Gastrocnemius medialis (tissue), 4 donors: ENCODE measurements at regions not wholly inside any gene's neighbourhood (a gene's known extent, or its start where the extent isn't known, plus 50 kb on each side); places are given as distances from the start of the nearest gene placed in this dataset.

Source experiments
- POLR2A ChIP-seq, 2 donors: fragments of 450-650 bp; IDR thresholded peaks; one replicate each; pipeline ENCODE4 v1.6.1; 2017; ENCODE audit warnings: antibody characterized with exemption in 2 of 2, mild to moderate bottlenecking in 2 of 2, moderate library complexity in 2 of 2
- TF ChIP-seq, protein P1 (sequence below), 5 experiments: fragments of 450-650 bp in 3 of 5; fragments of 200-600 bp in 2 of 5; sonication (generic) in 2 of 5; IDR thresholded peaks in 4 of 5; conservative IDR thresholded peaks in 1 of 5; 1 replicate in 4 of 5; 2 replicates in 1 of 5; pipeline ENCODE4 v1.5.1; 2016 to 2019; ENCODE audit warnings: antibody characterized with exemption in 5 of 5, mild to moderate bottlenecking in 3 of 5, moderate library complexity in 3 of 5

DNA sequence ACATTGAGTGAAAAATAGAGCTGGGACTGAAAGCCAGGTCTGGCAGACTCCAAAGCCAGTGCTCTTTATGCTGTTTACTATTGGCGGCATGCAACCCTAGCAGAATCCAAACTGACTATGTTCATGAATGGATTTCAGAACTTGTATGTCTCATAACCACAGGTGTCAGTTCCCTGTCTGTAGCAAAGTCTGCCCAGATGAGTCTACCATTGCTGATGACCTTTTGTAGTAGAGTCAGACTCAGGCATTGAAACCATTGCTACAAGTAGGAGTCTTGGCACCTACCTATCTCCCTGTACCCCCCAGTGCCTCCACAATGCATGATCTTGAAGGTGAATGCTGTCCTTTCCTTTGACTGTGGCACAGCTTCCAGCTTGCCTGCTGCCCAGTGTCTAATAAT is 157.2 kb upstream of the ROPN1 start:
- TF ChIP-seq, protein P1, sequence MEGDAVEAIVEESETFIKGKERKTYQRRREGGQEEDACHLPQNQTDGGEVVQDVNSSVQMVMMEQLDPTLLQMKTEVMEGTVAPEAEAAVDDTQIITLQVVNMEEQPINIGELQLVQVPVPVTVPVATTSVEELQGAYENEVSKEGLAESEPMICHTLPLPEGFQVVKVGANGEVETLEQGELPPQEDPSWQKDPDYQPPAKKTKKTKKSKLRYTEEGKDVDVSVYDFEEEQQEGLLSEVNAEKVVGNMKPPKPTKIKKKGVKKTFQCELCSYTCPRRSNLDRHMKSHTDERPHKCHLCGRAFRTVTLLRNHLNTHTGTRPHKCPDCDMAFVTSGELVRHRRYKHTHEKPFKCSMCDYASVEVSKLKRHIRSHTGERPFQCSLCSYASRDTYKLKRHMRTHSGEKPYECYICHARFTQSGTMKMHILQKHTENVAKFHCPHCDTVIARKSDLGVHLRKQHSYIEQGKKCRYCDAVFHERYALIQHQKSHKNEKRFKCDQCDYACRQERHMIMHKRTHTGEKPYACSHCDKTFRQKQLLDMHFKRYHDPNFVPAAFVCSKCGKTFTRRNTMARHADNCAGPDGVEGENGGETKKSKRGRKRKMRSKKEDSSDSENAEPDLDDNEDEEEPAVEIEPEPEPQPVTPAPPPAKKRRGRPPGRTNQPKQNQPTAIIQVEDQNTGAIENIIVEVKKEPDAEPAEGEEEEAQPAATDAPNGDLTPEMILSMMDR (IDR thresholded peaks at IDR 0.05 in 4 of 5, conservative IDR thresholded peaks at IDR 0.05 in 1 of 5): no peak
- no peak for TF ChIP-seq POLR2A (IDR thresholded peaks at IDR 0.05)
